ENCODE measurements at regions not wholly inside any gene's neighbourhood (a gene's known extent, or its start where the extent isn't known, plus 50 kb on each side); places are given as distances from the start of the nearest gene placed in this dataset.

GRCh38 chr12:126718365-126718764 lies 1548.6 kb upstream of the TMEM132C start (continued):
- TF ChIP-seq, protein P1, sequence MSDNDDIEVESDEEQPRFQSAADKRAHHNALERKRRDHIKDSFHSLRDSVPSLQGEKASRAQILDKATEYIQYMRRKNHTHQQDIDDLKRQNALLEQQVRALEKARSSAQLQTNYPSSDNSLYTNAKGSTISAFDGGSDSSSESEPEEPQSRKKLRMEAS (IDR thresholded peaks at IDR 0.05): no peak
